Stimulated activated CD4-positive, alpha-beta T cell treated with anti-CD3 and anti-CD28 coated beads, Interleukin-15, amount 100 ng/mL, for 1 hour (primary cell): ENCODE measurements at regions not wholly inside any gene's neighbourhood (a gene's known extent, or its start where the extent isn't known, plus 50 kb on each side); places are given as distances from the start of the nearest gene placed in this dataset.
"Not testable (repeated sequence)": the region's sequence is repeated elsewhere in the genome, so short reads cannot be mapped to it uniquely, and the experiment has no call there.

Experiments
- DNase-seq, 2 donors: peaks; one replicate each; pipeline ENCODE4 v3.0.0-alpha.2; 2020; ENCODE audit warnings: low read depth in 1 of 2, low spot score in 1 of 2

GRCh38 chr14:48726080-48726642 is 860.0 kb downstream of the RPS29 start:
- DNase-seq, result no peak

DNA sequence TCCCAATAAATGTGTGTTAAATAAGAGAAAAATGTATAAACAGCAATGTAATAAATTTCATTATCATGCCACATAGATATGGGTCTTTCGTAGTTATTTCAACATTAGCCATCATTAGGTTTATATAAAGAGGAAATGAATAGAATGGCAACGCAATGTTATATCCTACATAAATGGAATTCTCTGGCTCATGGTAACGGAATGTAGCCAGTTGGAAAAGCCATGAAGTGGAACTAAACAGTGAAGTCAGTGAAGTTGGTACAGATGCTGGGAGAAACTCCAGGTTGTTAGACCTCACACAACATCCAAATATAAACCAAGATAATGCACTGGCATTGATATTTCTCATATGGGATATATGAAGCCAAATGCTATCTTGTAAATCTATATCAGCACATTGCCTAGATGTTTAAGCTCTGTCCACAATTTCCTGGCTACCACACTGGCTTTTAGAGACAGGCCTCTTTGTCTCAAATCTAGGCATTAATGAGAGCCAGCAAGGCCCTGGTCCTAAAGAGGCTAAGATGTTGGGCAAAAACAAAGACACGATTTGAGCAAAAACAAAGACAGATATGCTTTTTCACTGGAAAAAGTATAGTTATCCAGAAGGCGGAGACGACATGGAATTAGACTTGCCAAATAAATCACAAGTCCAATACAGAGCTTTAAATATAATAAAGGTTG is 861.0 kb downstream of the RPS29 start:
- DNase-seq, result no peak

DNA sequence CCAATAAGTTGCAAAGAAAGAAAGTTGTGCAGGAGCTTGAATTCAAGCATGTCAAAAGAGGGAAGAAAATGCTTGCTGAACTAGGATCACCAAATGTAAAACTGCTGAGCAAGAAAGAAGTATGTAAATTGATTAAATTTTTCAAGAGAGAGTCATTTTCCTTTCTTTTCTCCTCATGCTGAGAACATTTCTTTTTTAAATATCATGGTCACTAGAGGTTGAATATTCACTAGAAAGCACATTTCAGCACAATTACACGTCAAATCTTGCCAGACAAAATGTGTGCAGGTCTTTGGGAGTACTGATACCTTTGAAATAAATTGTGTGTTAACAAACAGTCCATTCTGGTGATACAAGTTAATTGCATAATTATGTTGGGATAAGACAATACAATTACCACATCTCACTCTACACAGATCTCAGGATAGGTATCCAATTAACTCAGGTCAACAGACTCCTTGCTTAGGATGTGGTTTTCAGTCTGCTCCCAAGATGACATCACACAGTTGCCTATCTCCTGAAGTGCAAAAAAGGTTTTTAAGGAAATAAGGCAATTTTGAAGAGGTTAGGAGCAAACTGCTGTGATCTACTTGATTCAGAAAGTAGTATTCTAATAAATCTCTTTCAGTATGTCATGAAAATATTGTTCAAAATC is 862.2 kb downstream of the RPS29 start:
- DNase-seq, result no peak

GRCh38 chr14:48714366-48714765 is 871.8 kb downstream of the RPS29 start:
- no peak for DNase-seq

GRCh38 chr14:48710133-48710532 is 876.0 kb downstream of the RPS29 start:
- no peak for DNase-seq

DNA sequence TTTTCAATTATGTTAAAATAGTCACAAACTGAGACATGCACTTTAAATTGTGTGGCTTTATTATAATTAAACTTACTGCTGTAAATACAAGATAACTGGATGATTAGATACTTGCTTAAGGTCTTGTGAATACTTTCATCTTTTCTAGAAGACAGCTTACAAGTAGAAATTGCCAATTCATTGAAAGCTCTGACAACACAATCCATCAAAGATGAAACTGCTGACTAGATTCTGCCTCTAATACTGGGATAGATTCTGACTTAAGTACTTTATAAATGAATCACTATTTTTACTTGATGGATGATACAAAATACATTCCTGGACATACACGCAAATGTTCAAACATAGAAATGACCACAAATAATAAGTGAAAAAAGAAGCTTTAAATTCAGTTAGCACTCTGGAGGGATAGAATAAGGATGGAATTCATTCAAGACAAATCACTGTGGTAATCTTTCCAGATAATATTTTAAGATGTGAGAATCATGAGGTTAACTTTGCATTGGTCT is 876.8 kb downstream of the RPS29 start:
- DNase-seq, result no peak

DNA sequence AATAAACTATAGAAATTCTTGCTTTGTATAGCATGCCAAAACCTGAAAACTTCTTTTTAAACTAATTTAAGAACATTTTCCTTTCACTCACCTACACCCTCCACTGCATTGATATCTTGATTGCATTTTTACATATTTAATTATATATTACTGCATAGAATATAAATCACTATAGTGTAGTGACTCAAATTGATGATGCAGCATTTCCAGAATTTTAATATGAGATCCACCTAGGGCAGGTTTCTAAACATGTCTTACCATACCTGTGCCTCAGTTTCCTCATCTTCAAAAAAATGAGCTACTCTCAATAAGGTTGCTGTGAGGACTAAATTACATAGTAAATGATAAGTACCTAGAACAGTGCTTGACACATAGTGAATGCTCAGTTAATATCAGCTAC is 881.5 kb downstream of the RPS29 start:
- no peak for DNase-seq

GRCh38 chr14:48703728-48704467 is 882.3 kb downstream of the RPS29 start:
- DNase-seq, result no peak

- not testable (repeated sequence) for DNase-seq
Observed at GRCh38 chr14:48697362-48697761, 888.8 kb downstream of the RPS29 start.

- DNase-seq, result no peak
Observed at GRCh38 chr14:48693793-48694192, 892.4 kb downstream of the RPS29 start.

- DNase-seq, result no peak
Observed at GRCh38 chr14:48690349-48690748, 895.8 kb downstream of the RPS29 start.

- DNase-seq, result no peak
Observed at GRCh38 chr14:48686650-48687049, 899.5 kb downstream of the RPS29 start.

- DNase-seq, result no peak
Observed at GRCh38 chr14:48672506-48672905, 913.7 kb downstream of the RPS29 start.

DNA sequence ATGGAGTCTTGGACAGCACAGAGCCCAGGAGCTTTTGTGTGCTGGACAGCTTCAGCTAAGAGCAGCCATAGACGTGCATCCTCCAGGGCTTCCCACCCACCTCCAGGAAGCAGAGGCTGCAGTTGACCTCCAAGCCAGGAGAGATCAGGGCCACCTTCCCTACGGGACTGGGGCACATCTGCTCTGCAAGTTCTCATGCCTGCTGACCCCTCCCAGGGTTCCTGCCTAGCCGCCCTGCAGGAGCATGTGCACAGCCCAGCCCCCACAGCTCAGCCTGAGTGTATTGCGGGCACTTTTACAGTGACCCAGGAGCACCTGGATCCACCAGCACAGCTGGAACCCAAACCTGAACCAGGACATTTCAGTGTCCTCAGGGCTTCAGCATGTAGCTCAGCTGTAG is 915.2 kb downstream of the RPS29 start:
- DNase-seq, result no peak

- no peak for DNase-seq
Observed at GRCh38 chr14:48665077-48665784, 920.9 kb downstream of the RPS29 start.

DNA sequence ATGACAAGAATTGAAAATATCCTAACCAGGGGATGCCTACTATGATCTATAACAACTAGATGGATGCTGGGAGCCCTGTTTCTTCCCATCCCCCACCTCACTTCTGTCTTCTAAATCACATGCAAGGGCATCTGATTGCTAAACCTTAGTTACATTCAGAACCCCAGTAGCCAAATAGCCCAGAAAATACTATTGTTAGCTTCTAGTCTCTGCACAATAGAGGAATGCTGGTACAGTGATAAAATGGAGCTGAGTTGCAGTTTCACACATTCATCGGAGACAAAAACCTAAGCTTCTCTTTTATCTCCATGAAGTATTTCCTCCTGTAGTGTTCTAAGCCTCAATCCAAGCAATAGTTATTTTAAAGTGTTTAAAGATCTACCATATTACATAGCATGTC is 942.9 kb downstream of the RPS29 start:
- DNase-seq, result no peak

GRCh38 chr14:48628870-48629269 is 953.5 kb upstream of the MDGA2 start:
- DNase-seq, result no peak

DNA sequence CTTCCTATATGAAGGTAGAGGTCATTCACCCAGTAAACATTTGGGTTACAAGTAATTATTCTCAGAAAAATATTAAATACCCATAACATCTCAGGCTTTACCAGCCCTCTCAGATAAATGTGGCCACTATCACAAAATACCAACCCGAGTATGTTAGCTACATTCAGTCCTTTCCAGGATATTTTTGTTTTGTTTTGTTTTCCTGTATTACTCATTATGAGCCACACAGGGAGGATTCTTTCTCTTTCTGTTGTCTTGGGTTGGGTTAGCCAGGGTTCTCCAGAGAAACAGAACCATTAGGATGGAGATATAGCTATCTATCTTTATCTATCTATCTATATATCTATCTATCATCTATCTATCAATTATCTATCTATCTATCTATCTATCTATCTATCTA is 947.6 kb upstream of the MDGA2 start:
- no peak for DNase-seq

DNA sequence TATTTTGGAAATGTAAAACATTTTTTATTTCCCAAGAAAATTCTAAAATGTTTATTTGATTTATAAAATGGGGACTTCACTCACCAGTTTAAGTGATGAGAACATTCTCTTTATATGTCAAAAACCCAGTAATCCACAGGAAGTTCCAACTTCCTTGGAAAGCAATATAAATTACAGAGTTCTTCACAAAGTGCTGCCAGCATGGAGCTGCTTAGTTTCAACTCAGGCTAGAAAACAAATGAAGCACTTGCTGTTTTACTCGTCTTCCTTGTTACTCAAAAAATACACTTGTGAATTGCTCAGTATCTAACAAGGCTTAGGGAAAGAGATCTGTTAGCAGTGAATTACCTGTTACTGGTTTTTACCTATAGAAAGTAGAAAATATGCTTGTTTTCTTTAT is 942.7 kb upstream of the MDGA2 start:
- no peak for DNase-seq

DNA sequence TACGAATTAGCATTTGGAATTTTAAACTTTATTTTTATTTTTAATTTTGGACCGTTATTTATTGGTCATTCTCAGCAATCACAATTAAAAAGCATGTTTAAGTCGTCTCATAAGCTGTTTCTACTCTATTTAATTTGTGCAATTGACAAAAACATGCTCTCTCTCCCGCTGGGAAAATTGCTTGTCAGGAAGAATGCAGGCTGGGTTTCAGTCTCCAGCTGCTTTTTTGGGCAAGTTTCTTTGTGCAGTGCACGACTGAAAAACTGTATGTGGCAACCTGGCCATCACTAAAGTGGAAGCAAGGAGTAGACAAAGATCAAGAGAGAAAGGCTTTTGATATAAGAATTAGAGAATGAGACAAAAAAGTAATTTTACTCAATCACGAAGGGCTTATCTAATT is 941.5 kb upstream of the MDGA2 start:
- DNase-seq, result no peak

DNA sequence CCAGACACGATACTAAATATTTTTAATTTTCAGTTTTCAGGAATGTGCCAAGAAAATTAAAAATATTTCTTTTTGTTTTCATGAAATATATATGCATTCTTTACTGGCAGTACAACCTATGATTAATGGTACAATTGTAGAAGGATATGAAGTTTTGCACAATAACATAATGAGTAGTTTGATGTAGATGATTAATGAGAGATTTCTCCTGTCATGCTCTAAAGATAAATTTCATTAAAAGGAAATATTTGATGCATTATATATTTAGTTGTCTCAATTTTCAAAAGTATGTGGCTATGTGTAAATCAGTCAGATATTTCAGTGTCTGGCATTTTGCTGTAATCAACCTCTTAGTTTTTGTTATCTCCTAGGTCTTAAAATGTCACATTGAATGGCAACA is 940.2 kb upstream of the MDGA2 start:
- DNase-seq, result no peak
